GM15510 (cell line): ENCODE measurements at regions not wholly inside any gene's neighbourhood (a gene's known extent, or its start where the extent isn't known, plus 50 kb on each side); places are given as distances from the start of the nearest gene placed in this dataset.

ENCODE experiments used
- POLR2A ChIP-seq: IDR thresholded peaks from 3 replicates; pipeline ENCODE4 v1.6.1; 2011; ENCODE audit warnings: borderline replicate concordance; ENCODE audit not compliant: insufficient read length; ENCODE audit errors: extremely low read depth

- TF ChIP-seq POLR2A, result no peak
Measured at GRCh38 chr14:89609500-89610100, 192.6 kb upstream of the FOXN3 start.

DNA sequence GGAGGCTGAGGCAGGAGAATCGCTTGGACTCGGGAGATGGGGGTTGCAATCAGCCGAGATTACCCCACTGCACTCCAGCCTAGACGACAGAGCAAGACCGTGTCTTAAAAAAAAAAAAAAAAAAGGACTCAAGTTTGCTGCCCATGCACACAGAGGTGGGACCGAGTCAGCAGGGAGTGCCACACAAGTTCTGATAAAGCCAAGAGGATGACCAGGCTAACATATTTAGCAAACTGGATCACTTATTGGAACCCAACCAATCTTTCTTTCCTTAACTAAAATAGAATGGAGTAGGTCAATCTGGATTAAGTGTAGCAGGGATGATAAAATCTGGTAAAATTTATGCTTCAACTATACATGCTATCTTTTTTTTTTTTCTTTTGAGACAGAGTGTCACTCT, 190.4 kb upstream of the FOXN3 start:
- TF ChIP-seq POLR2A, result no peak

DNA sequence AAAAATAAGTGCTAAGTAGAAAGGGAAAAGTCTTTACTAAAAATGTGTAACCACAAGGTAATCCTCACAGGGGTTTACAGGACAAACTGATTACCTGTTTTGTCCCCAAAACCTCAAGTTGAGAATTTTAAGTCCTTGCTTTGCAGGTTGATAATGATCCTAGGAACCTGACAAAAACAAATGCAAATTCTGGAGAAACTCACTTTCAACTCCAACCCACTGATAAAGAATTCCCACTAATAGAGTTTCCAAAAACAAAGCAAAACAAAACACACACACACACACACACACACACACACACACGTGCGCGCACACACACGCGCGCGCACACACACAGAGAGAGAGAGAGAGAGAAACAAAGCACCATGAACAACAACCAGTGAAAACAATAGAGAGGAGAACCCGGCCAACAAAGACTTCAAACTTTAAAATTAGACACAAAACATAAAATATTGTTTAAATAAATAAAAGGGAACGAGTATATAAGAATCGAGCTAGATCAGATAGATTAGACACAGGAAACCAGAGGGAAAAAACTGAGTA, 187.0 kb upstream of the FOXN3 start:
- no peak for TF ChIP-seq POLR2A

DNA sequence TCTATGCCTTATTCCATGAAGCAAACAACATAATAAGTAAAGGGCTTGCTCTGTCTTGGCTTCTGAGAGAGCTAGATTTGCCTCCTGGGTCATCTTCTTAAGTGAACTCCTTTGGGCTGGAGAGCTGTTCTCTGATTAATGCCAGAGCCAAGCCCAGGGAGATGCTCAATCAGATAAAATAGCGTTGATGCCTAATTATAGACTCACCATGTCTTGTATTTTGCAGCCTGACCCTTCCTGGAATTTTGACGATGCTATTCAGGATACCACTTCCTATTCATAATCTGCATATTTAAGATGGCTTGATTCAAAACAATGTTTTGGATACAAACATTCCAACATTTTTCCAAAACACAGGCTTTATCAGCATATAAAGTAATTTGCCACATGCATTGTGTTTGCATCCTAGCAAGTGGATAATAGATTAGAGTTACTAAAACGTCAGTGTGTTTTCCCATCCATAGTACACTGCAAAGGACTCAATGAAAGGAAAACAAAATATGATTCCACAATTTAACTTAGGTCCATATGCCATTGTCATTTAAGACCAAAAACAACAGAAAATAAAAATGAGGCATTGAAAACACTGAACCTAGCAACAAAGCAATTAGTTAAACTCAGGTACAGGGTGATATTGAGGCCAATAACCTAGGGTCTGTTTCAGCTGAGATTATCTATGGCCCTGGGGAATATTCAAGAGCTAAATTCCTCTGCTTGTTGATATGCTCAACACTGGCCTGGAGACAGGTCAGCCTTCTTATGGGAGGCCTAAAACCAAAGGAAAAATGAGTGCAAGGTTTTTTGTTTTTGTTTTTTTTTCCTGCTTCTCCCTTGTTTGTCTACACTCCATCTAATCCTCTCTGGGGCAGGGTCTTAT, 184.2 kb upstream of the FOXN3 start:
- no peak for TF ChIP-seq POLR2A

GRCh38 chr14:89600029-89600428, 183.0 kb upstream of the FOXN3 start:
- TF ChIP-seq POLR2A, result no peak

GRCh38 chr14:89598548-89599186, 181.6 kb upstream of the FOXN3 start:
- TF ChIP-seq POLR2A, result no peak

GRCh38 chr14:89592961-89593360, 175.9 kb upstream of the FOXN3 start:
- TF ChIP-seq POLR2A, result no peak

DNA sequence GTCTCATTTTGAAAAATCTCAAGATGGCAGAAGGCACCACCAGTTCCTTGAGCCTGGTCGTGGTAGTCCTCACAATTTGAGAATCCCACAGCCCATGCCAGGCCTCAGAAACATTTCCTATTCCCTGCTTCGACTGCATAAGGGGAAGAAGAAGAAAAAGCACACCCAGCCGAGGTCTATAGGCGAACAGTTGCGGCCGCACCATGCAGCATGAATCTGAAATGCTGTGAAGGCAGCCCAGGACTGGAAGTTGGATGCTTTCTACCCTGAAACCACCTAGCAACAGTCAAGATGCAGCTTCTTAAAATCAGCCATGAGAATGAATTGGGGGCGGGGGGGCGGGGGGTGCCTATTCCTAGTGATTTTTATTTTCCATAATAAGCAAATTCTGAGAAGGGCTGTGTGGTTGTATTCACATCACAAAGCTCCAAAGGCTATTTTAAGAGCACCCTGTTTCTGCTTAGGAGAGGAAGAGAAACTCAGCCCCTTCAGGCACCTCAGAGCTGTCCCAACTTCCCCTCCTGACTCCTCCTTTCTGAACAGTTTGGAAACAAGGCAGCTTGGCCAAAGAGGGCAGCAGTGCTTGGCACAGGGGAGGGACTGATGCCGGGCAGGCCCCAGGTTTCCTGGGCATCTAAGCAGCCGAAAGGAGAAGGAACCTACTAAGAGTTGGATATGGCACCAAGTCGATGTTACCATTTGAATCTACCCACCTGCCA, 172.5 kb upstream of the FOXN3 start:
- TF ChIP-seq POLR2A, result no peak

DNA sequence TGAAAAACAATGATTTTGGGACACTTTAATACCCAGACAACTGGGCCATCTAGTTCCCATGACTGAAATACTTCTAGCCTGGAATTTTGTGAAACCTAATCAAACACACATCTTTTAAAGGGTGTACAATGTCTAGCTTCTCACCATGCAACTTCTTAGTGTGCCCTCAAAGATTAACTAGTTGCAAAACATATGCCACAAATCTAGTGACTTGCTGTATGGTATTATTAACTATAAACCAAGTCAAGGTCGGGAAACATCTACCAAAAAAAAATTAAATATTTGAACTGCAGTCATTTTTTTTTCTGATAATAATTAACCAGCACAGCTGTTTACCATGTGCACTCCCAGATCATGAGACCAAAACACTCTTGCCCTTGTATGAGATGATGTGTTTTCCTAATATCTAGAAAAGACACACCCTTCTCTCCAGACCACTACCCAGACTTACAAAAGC, 171.8 kb upstream of the FOXN3 start:
- TF ChIP-seq POLR2A, result no peak

GRCh38 chr14:89588016-89588415, 171.0 kb upstream of the FOXN3 start:
- TF ChIP-seq POLR2A, result no peak

DNA sequence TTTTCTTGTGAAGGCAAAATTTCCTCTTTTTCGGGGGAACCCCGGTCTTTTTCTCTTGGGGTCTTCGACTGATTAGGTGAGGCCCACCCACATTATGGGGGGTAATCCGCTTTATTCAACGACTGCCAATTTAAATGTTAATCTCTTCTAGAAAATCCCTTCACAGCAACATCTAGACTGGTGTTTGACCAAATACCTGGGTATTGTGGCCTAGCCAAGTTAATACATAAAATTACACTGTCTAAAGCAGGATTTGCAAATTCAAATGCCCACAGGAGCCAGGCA, 170.0 kb upstream of the FOXN3 start:
- TF ChIP-seq POLR2A, result no peak

DNA sequence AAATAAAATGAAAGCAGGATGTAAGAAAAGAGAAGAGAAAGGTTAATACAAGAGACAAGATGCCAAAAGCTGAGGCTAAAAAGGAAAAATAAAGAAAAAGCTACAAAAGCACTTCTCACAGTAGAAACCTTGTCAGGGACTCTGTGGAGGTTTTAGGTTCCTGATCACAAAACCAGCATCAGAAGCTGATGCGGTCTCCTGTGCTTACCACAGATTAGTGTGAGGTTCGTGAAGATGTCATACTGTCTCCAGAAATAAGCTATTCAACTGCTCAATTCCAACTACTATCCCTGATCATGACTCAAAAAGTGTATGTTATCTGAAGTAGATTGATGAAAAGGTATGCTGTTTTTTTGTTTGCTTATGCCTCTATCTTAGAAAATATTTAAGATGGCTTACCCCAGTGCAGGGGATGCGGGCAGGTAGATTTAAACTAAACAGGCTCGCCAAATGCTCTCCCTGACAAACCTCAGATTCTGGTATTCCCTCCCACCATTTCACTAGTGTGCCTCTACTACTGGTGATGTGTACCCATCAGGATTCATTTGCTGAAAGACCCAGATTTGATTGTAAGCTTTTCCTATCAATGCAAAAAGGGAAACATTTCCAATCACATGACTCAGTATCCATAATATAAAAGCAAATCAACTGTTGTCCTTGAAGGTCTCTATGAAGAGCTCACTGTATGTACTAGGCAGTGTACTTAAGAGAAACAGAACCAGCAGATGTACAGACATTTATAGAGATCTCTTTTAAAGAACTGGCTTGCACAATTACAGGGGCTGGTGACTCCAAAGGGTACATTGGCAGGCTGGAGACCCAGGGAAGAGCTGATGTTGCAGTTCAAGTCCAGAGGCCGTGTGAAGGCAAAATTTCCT, 169.5 kb upstream of the FOXN3 start:
- TF ChIP-seq POLR2A, result no peak

GRCh38 chr14:89578156-89578555, 161.1 kb upstream of the FOXN3 start:
- TF ChIP-seq POLR2A, result no peak

DNA sequence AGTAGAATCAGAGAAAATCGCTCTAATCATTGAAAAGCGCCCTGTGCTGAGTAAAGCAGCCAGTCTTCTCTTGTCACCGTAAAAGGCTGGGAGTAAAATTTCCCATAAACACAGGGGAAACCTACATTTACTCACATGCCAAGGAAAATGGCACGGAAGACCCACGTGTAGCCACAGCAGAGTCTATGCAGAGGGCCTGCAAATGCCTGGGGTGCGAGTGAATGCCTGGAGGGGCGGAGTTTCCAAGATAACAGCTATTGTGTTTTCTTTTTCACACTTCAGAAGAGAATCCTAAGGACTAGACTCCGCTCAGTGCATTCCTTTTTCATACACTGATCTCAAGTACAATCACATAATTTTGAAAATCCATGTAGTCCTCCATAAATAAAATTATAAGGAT, 159.9 kb upstream of the FOXN3 start:
- no peak for TF ChIP-seq POLR2A

DNA sequence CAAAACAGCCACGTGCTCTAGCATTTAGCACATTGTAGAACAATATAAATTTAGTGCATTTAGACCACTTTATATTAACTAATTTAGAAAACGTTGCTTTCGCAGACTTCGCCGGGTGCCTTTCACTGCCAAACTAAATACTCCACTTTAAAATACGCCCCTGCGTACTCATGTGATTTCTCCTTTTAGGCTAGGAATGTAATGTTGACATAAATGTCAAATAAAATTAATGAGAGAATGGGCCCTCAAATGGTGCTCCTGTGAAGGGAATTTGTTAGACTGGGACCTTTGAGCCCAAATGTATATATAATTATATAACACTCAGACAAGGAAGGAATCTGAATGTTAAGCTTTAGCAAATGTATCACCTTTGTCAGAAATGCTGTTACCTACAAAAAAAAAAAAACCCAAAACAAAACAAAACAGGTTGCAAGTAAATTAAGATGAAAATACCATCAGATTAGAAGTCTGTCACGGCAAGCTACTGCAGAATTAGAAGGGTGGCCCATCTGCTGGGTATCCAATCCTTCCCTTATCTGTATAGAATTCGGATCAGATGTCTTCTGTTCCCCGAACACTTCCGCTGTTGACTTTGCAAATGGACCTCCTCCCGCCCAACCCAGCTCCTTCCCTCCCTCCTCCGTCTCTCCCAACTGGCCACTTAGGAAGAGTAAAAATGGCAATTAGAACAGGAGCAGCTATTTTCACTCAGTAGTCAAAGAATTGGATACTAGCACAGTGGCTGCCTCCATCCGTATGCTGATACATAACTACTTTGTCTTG, 159.3 kb upstream of the FOXN3 start:
- no peak for TF ChIP-seq POLR2A
